Ishikawa (cell line): ENCODE measurements at regions not wholly inside any gene's neighbourhood (a gene's known extent, or its start where the extent isn't known, plus 50 kb on each side); places are given as distances from the start of the nearest gene placed in this dataset.

Experiments used
- CEBPB ChIP-seq: IDR thresholded peaks from 2 replicates; pipeline ENCODE4 v1.6.1; 2012
- EP300 ChIP-seq: IDR thresholded peaks from 2 replicates; pipeline ENCODE4 v1.6.1; 2012; ENCODE audit warnings: borderline replicate concordance
- FOXM1 ChIP-seq: IDR thresholded peaks from 2 replicates; pipeline ENCODE4 v1.6.1; 2012; ENCODE audit warnings: low read depth, borderline replicate concordance
- NFIC ChIP-seq: IDR thresholded peaks from 2 replicates; pipeline ENCODE4 v1.6.1; 2012
- RAD21 ChIP-seq: IDR thresholded peaks from 2 replicates; pipeline ENCODE4 v1.6.1; 2012; ENCODE audit warnings: low read depth
- TAF1 ChIP-seq: IDR thresholded peaks from 2 replicates; pipeline ENCODE4 v1.6.1; 2012; ENCODE audit warnings: low read depth, mild to moderate bottlenecking
- ZBTB7A ChIP-seq: IDR thresholded peaks from 2 replicates; pipeline ENCODE4 v1.6.1; 2012; ENCODE audit warnings: low read depth
- TF ChIP-seq, protein P1 (sequence below): IDR thresholded peaks from 2 replicates; pipeline ENCODE4 v1.6.1; 2012
- TF ChIP-seq, protein P2 (sequence below): IDR thresholded peaks from 2 replicates; pipeline ENCODE4 v1.6.1; 2012; ENCODE audit warnings: low read depth, mild to moderate bottlenecking
- TF ChIP-seq, protein P3 (sequence below): IDR thresholded peaks from 2 replicates; pipeline ENCODE4 v1.6.1; 2012

DNA sequence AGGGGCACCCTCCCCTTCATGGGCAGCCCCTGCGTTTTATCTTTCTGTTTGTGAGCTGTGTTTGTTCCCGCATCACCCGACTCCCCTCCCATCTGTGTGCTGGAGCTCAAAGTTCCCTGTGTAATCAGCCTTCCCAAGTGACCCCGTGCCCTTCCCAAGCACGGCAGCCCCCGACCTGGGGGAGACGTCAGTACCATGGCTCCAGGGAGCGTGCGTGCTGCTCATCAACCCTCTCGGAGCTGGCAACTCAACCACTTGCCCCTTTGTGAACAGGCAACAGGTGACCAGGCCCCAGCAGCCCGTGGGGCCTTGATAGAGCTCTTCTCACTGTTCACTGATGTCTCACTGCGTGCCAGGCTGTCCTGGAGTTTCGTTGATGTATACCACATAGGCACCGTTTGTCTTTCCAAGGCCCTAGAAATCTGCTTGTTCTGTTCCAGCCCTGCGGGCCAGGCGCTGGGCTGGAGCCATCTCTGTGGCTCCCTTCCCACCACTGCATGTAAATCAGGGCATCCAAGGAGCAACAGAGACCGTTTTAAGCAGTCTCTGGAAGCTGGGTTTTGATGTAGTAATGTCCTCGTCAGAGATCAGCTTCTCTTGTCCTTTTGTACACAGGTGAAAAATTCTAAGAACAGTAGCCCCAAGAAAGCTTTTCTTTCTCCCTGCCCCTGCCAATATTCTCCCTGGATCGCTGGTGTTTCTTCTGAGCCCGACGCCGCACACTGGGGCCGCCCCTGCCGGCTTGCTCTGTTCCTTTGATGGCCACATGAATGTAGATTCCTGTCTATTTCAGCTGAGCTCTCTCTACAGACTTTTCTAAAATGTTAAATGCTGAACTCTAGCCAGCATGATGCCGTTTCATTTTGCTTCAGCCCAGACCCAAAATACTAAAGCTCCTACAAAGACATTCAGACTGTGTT lies 107.0 kb upstream of the PTPRM start:
- TF ChIP-seq TAF1 (no peak), ZBTB7A (no peak), FOXM1 (no peak), NFIC (no peak), RAD21 (no peak), EP300 (no peak), CEBPB (no peak)
- TF ChIP-seq, protein P1, sequence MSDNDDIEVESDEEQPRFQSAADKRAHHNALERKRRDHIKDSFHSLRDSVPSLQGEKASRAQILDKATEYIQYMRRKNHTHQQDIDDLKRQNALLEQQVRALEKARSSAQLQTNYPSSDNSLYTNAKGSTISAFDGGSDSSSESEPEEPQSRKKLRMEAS: no peak
- TF ChIP-seq, protein P2, sequence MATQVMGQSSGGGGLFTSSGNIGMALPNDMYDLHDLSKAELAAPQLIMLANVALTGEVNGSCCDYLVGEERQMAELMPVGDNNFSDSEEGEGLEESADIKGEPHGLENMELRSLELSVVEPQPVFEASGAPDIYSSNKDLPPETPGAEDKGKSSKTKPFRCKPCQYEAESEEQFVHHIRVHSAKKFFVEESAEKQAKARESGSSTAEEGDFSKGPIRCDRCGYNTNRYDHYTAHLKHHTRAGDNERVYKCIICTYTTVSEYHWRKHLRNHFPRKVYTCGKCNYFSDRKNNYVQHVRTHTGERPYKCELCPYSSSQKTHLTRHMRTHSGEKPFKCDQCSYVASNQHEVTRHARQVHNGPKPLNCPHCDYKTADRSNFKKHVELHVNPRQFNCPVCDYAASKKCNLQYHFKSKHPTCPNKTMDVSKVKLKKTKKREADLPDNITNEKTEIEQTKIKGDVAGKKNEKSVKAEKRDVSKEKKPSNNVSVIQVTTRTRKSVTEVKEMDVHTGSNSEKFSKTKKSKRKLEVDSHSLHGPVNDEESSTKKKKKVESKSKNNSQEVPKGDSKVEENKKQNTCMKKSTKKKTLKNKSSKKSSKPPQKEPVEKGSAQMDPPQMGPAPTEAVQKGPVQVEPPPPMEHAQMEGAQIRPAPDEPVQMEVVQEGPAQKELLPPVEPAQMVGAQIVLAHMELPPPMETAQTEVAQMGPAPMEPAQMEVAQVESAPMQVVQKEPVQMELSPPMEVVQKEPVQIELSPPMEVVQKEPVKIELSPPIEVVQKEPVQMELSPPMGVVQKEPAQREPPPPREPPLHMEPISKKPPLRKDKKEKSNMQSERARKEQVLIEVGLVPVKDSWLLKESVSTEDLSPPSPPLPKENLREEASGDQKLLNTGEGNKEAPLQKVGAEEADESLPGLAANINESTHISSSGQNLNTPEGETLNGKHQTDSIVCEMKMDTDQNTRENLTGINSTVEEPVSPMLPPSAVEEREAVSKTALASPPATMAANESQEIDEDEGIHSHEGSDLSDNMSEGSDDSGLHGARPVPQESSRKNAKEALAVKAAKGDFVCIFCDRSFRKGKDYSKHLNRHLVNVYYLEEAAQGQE: no peak
- TF ChIP-seq, protein P3, sequence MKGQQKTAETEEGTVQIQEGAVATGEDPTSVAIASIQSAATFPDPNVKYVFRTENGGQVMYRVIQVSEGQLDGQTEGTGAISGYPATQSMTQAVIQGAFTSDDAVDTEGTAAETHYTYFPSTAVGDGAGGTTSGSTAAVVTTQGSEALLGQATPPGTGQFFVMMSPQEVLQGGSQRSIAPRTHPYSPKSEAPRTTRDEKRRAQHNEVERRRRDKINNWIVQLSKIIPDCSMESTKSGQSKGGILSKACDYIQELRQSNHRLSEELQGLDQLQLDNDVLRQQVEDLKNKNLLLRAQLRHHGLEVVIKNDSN: no peak
